HEK293T (cell line): ENCODE measurements at regions not wholly inside any gene's neighbourhood (a gene's known extent, or its start where the extent isn't known, plus 50 kb on each side); places are given as distances from the start of the nearest gene placed in this dataset.

Source experiments
- ARNT ChIP-seq: fragments of 450-650 bp; IDR thresholded peaks from 2 replicates; pipeline ENCODE4 v1.6.1; 2017; ENCODE audit warnings: mild to moderate bottlenecking
- BHLHE40 ChIP-seq: fragments of 450-650 bp; IDR thresholded peaks from 2 replicates; pipeline ENCODE4 v1.6.1; 2016; ENCODE audit warnings: mild to moderate bottlenecking, moderate library complexity, borderline replicate concordance
- ELF4 ChIP-seq: fragments of 450-650 bp; IDR thresholded peaks from 2 replicates; pipeline ENCODE4 v1.6.1; 2017; ENCODE audit warnings: antibody characterized with exemption
- FOXK2 ChIP-seq: fragments of 450-650 bp; IDR thresholded peaks from 2 replicates; pipeline ENCODE4 v1.6.1; 2016; ENCODE audit warnings: mild to moderate bottlenecking
- FOXM1 ChIP-seq: fragments of 450-650 bp; IDR thresholded peaks from 2 replicates; pipeline ENCODE4 v1.6.1; 2017; ENCODE audit warnings: mild to moderate bottlenecking, borderline replicate concordance
- L3MBTL2 ChIP-seq: fragments of 450-650 bp; conservative IDR thresholded peaks from 2 replicates; pipeline ENCODE4 v1.6.1; 2016; ENCODE audit warnings: mild to moderate bottlenecking
- LEF1 ChIP-seq: fragments of 450-650 bp; IDR thresholded peaks from 2 replicates; pipeline ENCODE4 v1.6.1; 2017; ENCODE audit warnings: mild to moderate bottlenecking, borderline replicate concordance
- PKNOX1 ChIP-seq: fragments of 450-650 bp; IDR thresholded peaks from 2 replicates; pipeline ENCODE4 v1.6.1; 2016
- SP1 ChIP-seq: fragments of 450-650 bp; IDR thresholded peaks from 2 replicates; pipeline ENCODE4 v1.6.1; 2017
- SUZ12 ChIP-seq: fragments of 450-650 bp; IDR thresholded peaks from 2 replicates; pipeline ENCODE4 v1.6.1; 2016; ENCODE audit warnings: mild to moderate bottlenecking

- TF ChIP-seq FOXM1 (no peak), SUZ12 (no peak), SP1 (no peak), ELF4 (no peak), BHLHE40 (no peak), FOXK2 (no peak), ARNT (no peak), PKNOX1 (no peak), LEF1 (no peak), L3MBTL2 (no peak)
These were observed 534.0 kb upstream of the LMO3 start for GRCh38 chr12:17139931-17140330.
